ENCODE measurements at regions not wholly inside any gene's neighbourhood (a gene's known extent, or its start where the extent isn't known, plus 50 kb on each side); places are given as distances from the start of the nearest gene placed in this dataset.

DNA sequence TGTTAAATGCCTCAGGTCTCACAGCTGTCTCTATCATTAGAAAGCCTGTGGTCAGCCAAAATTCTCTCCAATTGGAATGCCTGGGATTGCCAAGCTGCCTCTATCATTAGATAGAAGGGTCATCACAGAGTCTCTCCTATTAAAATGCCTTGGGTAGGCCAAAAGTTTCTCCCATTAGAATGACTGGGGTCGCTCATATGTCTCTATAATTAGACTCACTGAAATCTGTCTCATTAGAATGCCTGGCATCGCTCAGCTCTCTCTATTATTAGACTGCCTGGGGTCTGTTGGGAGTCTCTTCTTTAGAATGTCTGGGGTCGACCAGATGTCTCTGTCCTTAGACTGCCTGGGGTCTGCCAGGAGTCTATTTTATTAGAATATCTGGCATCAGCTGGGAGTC is 2265.1 kb downstream of the TP53TG3F start:
- TF ChIP-seq, protein P1, sequence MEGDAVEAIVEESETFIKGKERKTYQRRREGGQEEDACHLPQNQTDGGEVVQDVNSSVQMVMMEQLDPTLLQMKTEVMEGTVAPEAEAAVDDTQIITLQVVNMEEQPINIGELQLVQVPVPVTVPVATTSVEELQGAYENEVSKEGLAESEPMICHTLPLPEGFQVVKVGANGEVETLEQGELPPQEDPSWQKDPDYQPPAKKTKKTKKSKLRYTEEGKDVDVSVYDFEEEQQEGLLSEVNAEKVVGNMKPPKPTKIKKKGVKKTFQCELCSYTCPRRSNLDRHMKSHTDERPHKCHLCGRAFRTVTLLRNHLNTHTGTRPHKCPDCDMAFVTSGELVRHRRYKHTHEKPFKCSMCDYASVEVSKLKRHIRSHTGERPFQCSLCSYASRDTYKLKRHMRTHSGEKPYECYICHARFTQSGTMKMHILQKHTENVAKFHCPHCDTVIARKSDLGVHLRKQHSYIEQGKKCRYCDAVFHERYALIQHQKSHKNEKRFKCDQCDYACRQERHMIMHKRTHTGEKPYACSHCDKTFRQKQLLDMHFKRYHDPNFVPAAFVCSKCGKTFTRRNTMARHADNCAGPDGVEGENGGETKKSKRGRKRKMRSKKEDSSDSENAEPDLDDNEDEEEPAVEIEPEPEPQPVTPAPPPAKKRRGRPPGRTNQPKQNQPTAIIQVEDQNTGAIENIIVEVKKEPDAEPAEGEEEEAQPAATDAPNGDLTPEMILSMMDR (IDR thresholded peaks at IDR 0.05) = no peak
- Histone ChIP-seq H3K9me3 (no peaks in the 10 kb centered on the region), H3K27me3 (ENCODE audit: insufficient read depth in 3 of 3, low read length in 2 of 3) (no peaks in the 10 kb centered on the region), H3K27ac (no peak overlapping the region), H3K4me3 (no peak overlapping the region), H3K4me1 (no peaks in the 10 kb centered on the region), H3K36me3 (ENCODE audit: insufficient read depth in 1 of 2, low read depth in 1 of 2) (no peaks in the 10 kb centered on the region)
- intact Hi-C loops (cut with DNase I) = no loop called here
- DNase-seq (no peak), ATAC-seq (no peak)
- 32 to 45% (median 39%) methylated on average over 3 of the region's 3 CpGs for WGBS, 3 donors

DNA sequence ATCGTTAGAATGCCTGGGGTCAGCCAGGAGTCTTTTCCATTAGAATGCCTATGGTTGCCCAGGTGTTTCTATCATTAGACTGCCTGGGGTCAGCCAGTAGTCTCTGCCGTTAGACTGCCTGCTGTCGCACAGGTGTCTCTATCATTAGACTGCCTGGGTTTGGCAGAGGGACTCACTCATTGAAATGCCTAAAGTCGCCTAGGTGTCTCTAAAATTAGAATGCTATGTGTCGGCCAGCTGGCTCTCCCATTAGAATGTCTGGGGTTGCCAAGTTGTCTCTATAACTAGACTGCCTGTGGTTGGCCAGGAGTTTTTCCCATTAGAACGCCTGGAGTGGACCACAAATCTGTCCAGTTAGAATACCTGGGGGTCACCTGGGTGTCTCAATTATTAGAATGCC is 2266.5 kb downstream of the TP53TG3F start:
- no peaks in the 10 kb centered on the region for H3K4me1 ChIP-seq
- ATAC-seq = no peak
- 61 to 71% (median 61%) methylated on average over 6 of the region's 6 CpGs for WGBS, 3 donors
- H3K9me3 ChIP-seq = no peaks in the 10 kb centered on the region
- H3K4me3 ChIP-seq = no peak overlapping the region
- H3K36me3 ChIP-seq (ENCODE audit: insufficient read depth in 1 of 2, low read depth in 1 of 2) = no peaks in the 10 kb centered on the region
- H3K27me3 ChIP-seq (ENCODE audit: insufficient read depth in 3 of 3, low read length in 2 of 3) = no peaks in the 10 kb centered on the region
- no peak overlapping the region for H3K27ac ChIP-seq
- no peak for DNase-seq
- TF ChIP-seq, protein P1 (IDR thresholded peaks at IDR 0.05) = no peak
- intact Hi-C loops (cut with DNase I) = no loop called here

DNA sequence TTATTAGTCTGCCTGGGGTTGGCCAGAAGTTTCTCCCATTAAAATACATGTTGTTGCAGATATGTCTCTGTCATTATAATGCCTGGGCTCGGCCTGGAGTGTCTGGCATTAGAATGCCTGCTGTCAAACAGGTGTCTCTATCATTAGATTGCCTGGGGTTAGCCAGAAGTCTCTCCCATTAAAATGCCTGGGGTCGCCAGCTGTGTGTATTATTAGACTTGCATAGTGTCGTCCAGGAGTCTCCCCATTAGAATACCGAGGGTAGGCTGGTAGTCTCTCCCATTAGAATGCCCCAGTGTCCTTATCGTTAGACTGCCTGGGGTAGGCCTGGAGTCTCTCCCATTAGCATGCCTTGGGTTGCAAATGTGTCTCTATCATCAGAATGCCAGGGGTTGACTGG is 2270.8 kb downstream of the TP53TG3F start:
- Histone ChIP-seq H3K27me3 (ENCODE audit: insufficient read depth in 3 of 3, low read length in 2 of 3) (no peaks in the 10 kb centered on the region), H3K36me3 (ENCODE audit: insufficient read depth in 1 of 2, low read depth in 1 of 2) (no peaks in the 10 kb centered on the region), H3K9me3 (no peaks in the 10 kb centered on the region), H3K4me1 (no peaks in the 10 kb centered on the region), H3K27ac (no peak overlapping the region), H3K4me3 (no peak overlapping the region)
- intact Hi-C loops (cut with DNase I) = no loop called here
- no peak for ATAC-seq
- no peak for DNase-seq
- TF ChIP-seq, protein P1 (IDR thresholded peaks at IDR 0.05) = no peak
- WGBS, 3 donors = 41 to 50% (median 42%) methylated on average over 5 of the region's 5 CpGs

DNA sequence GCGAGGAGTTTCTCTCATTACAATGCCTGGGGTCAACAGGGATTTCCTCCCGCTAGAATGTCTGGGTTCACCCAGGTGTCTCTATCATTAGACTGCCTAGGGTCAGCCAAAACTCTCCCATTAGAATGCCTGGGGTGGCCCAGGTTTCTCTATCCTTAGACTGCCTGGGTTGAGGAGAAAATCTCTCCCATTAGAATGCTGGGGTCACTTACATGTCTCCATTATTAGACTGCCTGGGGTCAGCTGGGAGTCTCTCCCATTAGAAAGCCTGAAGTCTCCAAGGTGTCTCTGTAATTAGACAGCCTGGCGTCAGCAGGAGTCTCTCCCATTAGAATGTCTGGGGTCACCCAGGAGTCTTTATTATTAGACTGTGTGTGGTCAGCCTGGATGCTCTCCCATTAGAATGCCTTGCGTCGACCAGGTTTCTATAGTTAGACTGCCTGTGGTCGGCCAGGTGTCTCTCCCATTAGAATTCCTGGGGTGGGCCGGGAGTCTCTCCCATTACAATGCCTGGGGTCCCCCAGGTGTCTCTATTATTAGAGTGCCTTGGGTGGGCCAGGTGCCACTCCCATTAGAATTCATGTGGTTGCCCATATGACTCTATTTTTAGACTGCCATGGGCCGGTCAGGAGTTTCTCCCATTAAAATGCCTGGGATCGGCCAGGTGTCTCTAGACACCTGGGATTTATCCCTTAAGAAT is 2272.1 kb downstream of the TP53TG3F start:
- no peak for DNase-seq
- TF ChIP-seq, protein P1 (IDR thresholded peaks at IDR 0.05) = no peak
- Histone ChIP-seq H3K27me3 (ENCODE audit: insufficient read depth in 3 of 3, low read length in 2 of 3) (no peaks in the 10 kb centered on the region), H3K4me3 (no peak overlapping the region), H3K36me3 (ENCODE audit: insufficient read depth in 1 of 2, low read depth in 1 of 2) (no peaks in the 10 kb centered on the region), H3K9me3 (no peaks in the 10 kb centered on the region), H3K4me1 (no peaks in the 10 kb centered on the region), H3K27ac (no peak overlapping the region)
- WGBS, 3 donors = 64 to 77% (median 71%) methylated on average over 9 of the region's 9 CpGs
- ATAC-seq = peak in 2 of 4 donors; percentile 27 to 42
- intact Hi-C loops (cut with DNase I) = no loop called here
